H1 (cell line): ENCODE measurements at regions not wholly inside any gene's neighbourhood (a gene's known extent, or its start where the extent isn't known, plus 50 kb on each side); places are given as distances from the start of the nearest gene placed in this dataset.

Experiments used
- CBX8 ChIP-seq: fragments of 300-800, 300-1000 bp; sonication (generic); IDR thresholded peaks from 2 replicates; pipeline ENCODE4 v1.7.1; 2016; ENCODE audit warnings: low read depth, low read length, borderline replicate concordance
- CHD1 ChIP-seq: IDR thresholded peaks from 2 replicates; pipeline ENCODE4 v1.6.1; 2012; ENCODE audit warnings: low read depth, low read length, improper control_type of control experiment
- CTCF ChIP-seq, 3 experiments: IDR thresholded peaks; 1 replicate in 2 of 3; 2 replicates in 1 of 3; pipeline versions ENCODE4 v1.5.1 to v1.6.1; 2011; ENCODE audit warnings: low read length in 3 of 3, mild to moderate bottlenecking in 3 of 3, inconsistent platforms in 2 of 3, low read depth in 1 of 3, moderate library complexity in 1 of 3; ENCODE audit not compliant: insufficient read depth in 1 of 3; ENCODE audit errors: control extremely low read depth in 1 of 3
- E2F6 ChIP-seq: IDR thresholded peaks from 2 replicates; pipeline ENCODE4 v1.6.1; 2012; ENCODE audit warnings: inconsistent platforms
- EGR1 ChIP-seq: IDR thresholded peaks from 2 replicates; pipeline ENCODE4 v1.6.1; 2011; ENCODE audit warnings: low read depth, low read length, borderline replicate concordance
- KDM1A ChIP-seq: fragments of 200-600, 300-600 bp; sonication (generic); IDR thresholded peaks from 2 replicates; pipeline ENCODE4 v1.7.1; 2016; ENCODE audit warnings: mild to moderate bottlenecking, low read length, borderline replicate concordance
- MAFK ChIP-seq: IDR thresholded peaks from 2 replicates; pipeline ENCODE4 v1.6.1; 2012; ENCODE audit warnings: low read depth, mild to moderate bottlenecking, improper control_type of control experiment, low read length
- PHF8 ChIP-seq: fragments of 200-600 bp; sonication (generic); conservative IDR thresholded peaks from 2 replicates; pipeline ENCODE4 v1.7.1; 2012; ENCODE audit warnings: low read depth, mild to moderate bottlenecking, inconsistent platforms, low read length, moderate library complexity
- POLR2AphosphoS5 ChIP-seq: IDR thresholded peaks from 2 replicates; pipeline ENCODE4 v1.6.1; 2011; ENCODE audit warnings: low read depth, low read length
- RAD21 ChIP-seq, 2 experiments: IDR thresholded peaks in 1 of 2; conservative IDR thresholded peaks in 1 of 2; 2 replicates each; pipeline ENCODE4 v1.6.1; 2011; ENCODE audit warnings: low read depth in 2 of 2, low read length in 2 of 2, improper control_type of control experiment in 1 of 2, inconsistent platforms in 1 of 2, mild to moderate bottlenecking in 1 of 2, moderate library complexity in 1 of 2
- SUZ12 ChIP-seq: fragments of 200-600 bp; sonication (generic); IDR thresholded peaks from 2 replicates; pipeline ENCODE4 v1.6.1; 2012; ENCODE audit warnings: mild to moderate bottlenecking, inconsistent platforms, low read length, moderate library complexity, mixed read lengths

GRCh38 chr5:161022151-161022550 is 170.1 kb upstream of the ATP10B start:
- TF ChIP-seq CBX8 (no peak), EGR1 (no peak), CTCF (IDR thresholded peaks at IDR 0.05; ENCODE audit: control extremely low read depth in 1 of 3, insufficient read depth in 1 of 3, low read depth in 1 of 3, low read length in 3 of 3) (no peak), SUZ12 (no peak), RAD21 (IDR thresholded peaks at IDR 0.05 in 1 of 2, conservative IDR thresholded peaks at IDR 0.05 in 1 of 2; ENCODE audit: low read depth in 2 of 2, low read length in 2 of 2) (no peak), KDM1A (no peak), PHF8 (no peak), POLR2AphosphoS5 (no peak), E2F6 (no peak), MAFK (no peak), CHD1 (no peak)
